K562 (cell line): ENCODE measurements at regions not wholly inside any gene's neighbourhood (a gene's known extent, or its start where the extent isn't known, plus 50 kb on each side); places are given as distances from the start of the nearest gene placed in this dataset.
A peak's percentile ranks its signal among the peaks of the same experiment; 100 is the strongest.

Experiments used
- ATAC-seq: fragments of 200-7000 bp; cut with Tn5 transposase; 3 replicates; pipeline ENCODE4 v1.9.1; 2020; ENCODE audit warnings: moderate library complexity
- BruUV-seq: library from RNA; stranded (reverse); fragments of 400-500 nt; replicated peaks from 2 replicates; lab custom pipeline; 2021; lab: Mats Ljungman, UMichigan
- CTCF ChIA-PET: fragments of 300-600 bp; formaldehyde crosslinking; extraction: SDS; loops from one replicate; lab custom pipeline; 2021; ENCODE audit warnings: low intra/inter-chr PET ratio; lab: Yijun Ruan, JAX
- POLR2A ChIA-PET: fragments of 300-600, 350-650 bp; sonication (Branson Sonifier 250); formaldehyde crosslinking; extraction: SDS; loops from one replicate; lab custom pipeline; 2021; ENCODE audit warnings: antibody characterized with exemption, inconsistent platforms; lab: Yijun Ruan, JAX
- DNase-seq, 4 experiments: peaks; one replicate each; pipeline versions ENCODE4 v3.0.0 to v3.0.0-alpha.2; 2011 to 2018; ENCODE audit warnings: low spot score in 3 of 4, mixed read lengths in 3 of 4; ENCODE audit errors: extremely low read depth in 1 of 4
- FAIRE-seq: peaks from 2 replicates; lab custom pipeline; 2011; peaks lifted over from hg19 to GRCh38; lab: Jason Lieb, UNC
- H2AFZ ChIP-seq: 2 replicates; pipeline ENCODE4 v1.6.0; 2011; ENCODE audit warnings: low read depth, low read length, control low read depth, inconsistent platforms
- H3K27ac ChIP-seq: fragments of 200-600 bp; 3 replicates; pipeline ENCODE4 v1.8.0; 2011; ENCODE audit warnings: low read depth, mild to moderate bottlenecking, control low read depth, inconsistent platforms, low read length, moderate library complexity, mixed read lengths; ENCODE audit errors: extremely low read depth
- H3K27me3 ChIP-seq, 2 experiments: fragments of 300-600 bp in 1 of 2; 2 replicates in 1 of 2; 3 replicates in 1 of 2; pipeline versions ENCODE4 v1.6.0 to v1.8.0; 2011; ENCODE audit warnings: inconsistent platforms in 2 of 2, low read length in 2 of 2, mild to moderate bottlenecking in 1 of 2, mixed read lengths in 1 of 2, moderate library complexity in 1 of 2; ENCODE audit not compliant: control insufficient read depth in 2 of 2, insufficient read depth in 2 of 2
- H3K36me3 ChIP-seq: fragments of 300-600 bp; 3 replicates; pipeline ENCODE4 v1.8.0; 2011; ENCODE audit warnings: mild to moderate bottlenecking, low read length, inconsistent platforms; ENCODE audit not compliant: control insufficient read depth, insufficient read depth
- H3K4me1 ChIP-seq, 2 experiments: fragments of 200-600 bp in 1 of 2; replicated peaks in 1 of 2; 2 replicates in 1 of 2; 3 replicates in 1 of 2; pipeline versions ENCODE4 v1.5.1 to v1.8.0; 2011; ENCODE audit warnings: inconsistent platforms in 2 of 2, low read length in 2 of 2, mild to moderate bottlenecking in 1 of 2, mixed read lengths in 1 of 2, moderate library complexity in 1 of 2; ENCODE audit not compliant: control insufficient read depth in 2 of 2, insufficient read depth in 2 of 2
- H3K4me2 ChIP-seq: 2 replicates; pipeline ENCODE4 v1.6.1; 2011; ENCODE audit warnings: low read length, control low read depth, inconsistent platforms, mixed read lengths; ENCODE audit not compliant: insufficient read depth
- H3K4me3 ChIP-seq: fragments of 200-600 bp; sonication (generic), shearing (Covaris generic); 2 replicates; pipeline ENCODE4 v1.5.1; 2016; ENCODE audit warnings: control low read depth, inconsistent platforms
- H3K79me2 ChIP-seq: fragments of 200-600 bp; 3 replicates; pipeline ENCODE4 v1.8.0; 2011; ENCODE audit warnings: low read length, inconsistent platforms; ENCODE audit not compliant: control insufficient read depth, insufficient read depth
- H3K9ac ChIP-seq, 2 experiments: 2 replicates each; pipeline versions ENCODE4 v1.6.0 to v1.6.1; 2011; ENCODE audit warnings: low read depth in 2 of 2, low read length in 2 of 2, control low read depth in 1 of 2, inconsistent platforms in 1 of 2, mild to moderate bottlenecking in 1 of 2, mixed read lengths in 1 of 2; ENCODE audit not compliant: insufficient read depth in 1 of 2
- H3K9me1 ChIP-seq: one replicate; pipeline ENCODE4 v1.6.0; 2011; ENCODE audit warnings: inconsistent platforms, mild to moderate bottlenecking, low read length, moderate library complexity; ENCODE audit not compliant: control insufficient read depth, insufficient read depth
- H3K9me3 ChIP-seq: replicated peaks from 2 replicates; pipeline ENCODE4 v1.5.1; 2011; ENCODE audit warnings: low read depth, low read length, inconsistent platforms; ENCODE audit not compliant: control insufficient read depth, insufficient read depth
- H4K20me1 ChIP-seq: replicated peaks from 2 replicates; pipeline ENCODE4 v1.6.1; 2011; ENCODE audit warnings: low read length, inconsistent platforms, mixed read lengths; ENCODE audit not compliant: control insufficient read depth, insufficient read depth
- CEBPB ChIP-seq: fragments of 450-650 bp; IDR thresholded peaks from 2 replicates; pipeline ENCODE4 v1.6.1; 2016; ENCODE audit warnings: missing genetic modification characterization, missing compliant biosample characterization
- CEBPG ChIP-seq, 3 experiments: fragments of 200-800 bp in 1 of 3; sonication (Bioruptor generic) in 1 of 3; sonication (generic) in 1 of 3; formaldehyde crosslinking in 1 of 3; IDR thresholded peaks in 2 of 3; conservative IDR thresholded peaks in 1 of 3; 2 replicates each; pipeline versions ENCODE4 v1.6.1 to v1.8.0; 2016 to 2022; ENCODE audit warnings: missing compliant biosample characterization in 2 of 3, missing genetic modification characterization in 2 of 3, mild to moderate bottlenecking in 1 of 3, missing genetic modification reagents in 1 of 3
- FOXP1 ChIP-seq: sonication (generic); formaldehyde crosslinking; IDR thresholded peaks from 2 replicates; pipeline ENCODE4 v1.8.0; 2022; ENCODE audit warnings: mild to moderate bottlenecking, missing genetic modification reagents
- MYBL2 ChIP-seq, 2 experiments: fragments of 450-650 bp in 1 of 2; sonication (generic) in 1 of 2; formaldehyde crosslinking in 1 of 2; IDR thresholded peaks; 2 replicates each; pipeline versions ENCODE4 v1.6.1 to v1.8.1; 2017 to 2022; ENCODE audit warnings: borderline replicate concordance in 1 of 2, inconsistent platforms in 1 of 2, low read depth in 1 of 2, mild to moderate bottlenecking in 1 of 2, missing genetic modification reagents in 1 of 2, moderate library complexity in 1 of 2
- SNIP1 ChIP-seq: fragments of 450-650 bp; IDR thresholded peaks from 2 replicates; pipeline ENCODE4 v1.7.1; 2017; ENCODE audit warnings: low read depth, mild to moderate bottlenecking
- in situ Hi-C: fragments of 300-500 bp; cut with MboI; formaldehyde crosslinking; loops from 4 replicates; pipeline ENCODE4 v1.15.0; 2018; ENCODE audit warnings: inconsistent platforms, mixed read lengths
- intact Hi-C: fragments of 100-400 bp; cut with micrococcal nuclease; formaldehyde crosslinking; loops from 2 replicates; pipeline ENCODE4 v1.14.2; 2022
- TF ChIP-seq, protein P1 (sequence below), 2 experiments: fragments of 450-650 bp in 1 of 2; sonication (generic) in 1 of 2; formaldehyde crosslinking in 1 of 2; IDR thresholded peaks in 1 of 2; conservative IDR thresholded peaks in 1 of 2; 2 replicates each; pipeline versions ENCODE4 v1.6.1 to v1.8.1; 2016 to 2023; ENCODE audit warnings: mild to moderate bottlenecking in 2 of 2, moderate library complexity in 2 of 2, inconsistent platforms in 1 of 2, missing genetic modification reagents in 1 of 2

DNA sequence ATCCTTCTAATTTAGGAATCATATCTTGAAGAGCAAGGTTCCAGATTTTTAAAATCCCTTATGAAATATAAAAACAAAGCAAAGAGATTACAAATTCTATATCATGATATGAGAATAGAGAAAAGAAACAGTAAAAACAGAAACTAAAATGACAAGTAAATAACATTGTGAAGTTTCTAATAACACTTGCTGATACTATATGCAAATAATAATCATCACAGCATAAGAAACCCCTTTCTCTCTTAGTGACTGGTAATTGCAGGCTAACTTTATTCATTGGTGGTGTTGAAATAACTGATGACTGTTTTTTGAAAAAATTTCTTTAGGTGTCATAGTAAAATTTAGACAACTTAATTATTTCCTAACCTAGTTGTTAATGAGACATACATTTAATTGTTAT, 281.6 kb downstream of the PLA2G4A start:
- ChIA-PET POLR2A (no interaction called here), CTCF (no interaction called here)
- H3K36me3 ChIP-seq = no peaks in the 10 kb centered on the region
- intact Hi-C loops = no loop called here
- in situ Hi-C loops = no loop called here
- H3K4me3 ChIP-seq = no peak overlapping the region
- H3K9ac ChIP-seq = no peak overlapping the region
- no peak for TF ChIP-seq FOXP1 (CRISPR knock-in tag)
- FAIRE-seq (no peak), DNase-seq (no peak), ATAC-seq (no peak)
- H3K9me3 ChIP-seq = no peaks in the 10 kb centered on the region
- BruUV-seq = no TSS peak
- H3K4me2 ChIP-seq = no peak overlapping the region
- no peak overlapping the region for H3K27ac ChIP-seq
- H2AFZ ChIP-seq = no peak overlapping the region
- no peaks in the 10 kb centered on the region for H3K4me1 ChIP-seq
- no peaks in the 10 kb centered on the region for H3K27me3 ChIP-seq
- H3K9me1 ChIP-seq = no peaks in the 10 kb centered on the region
- no peaks in the 10 kb centered on the region for H3K79me2 ChIP-seq
- no peaks in the 10 kb centered on the region for H4K20me1 ChIP-seq

DNA sequence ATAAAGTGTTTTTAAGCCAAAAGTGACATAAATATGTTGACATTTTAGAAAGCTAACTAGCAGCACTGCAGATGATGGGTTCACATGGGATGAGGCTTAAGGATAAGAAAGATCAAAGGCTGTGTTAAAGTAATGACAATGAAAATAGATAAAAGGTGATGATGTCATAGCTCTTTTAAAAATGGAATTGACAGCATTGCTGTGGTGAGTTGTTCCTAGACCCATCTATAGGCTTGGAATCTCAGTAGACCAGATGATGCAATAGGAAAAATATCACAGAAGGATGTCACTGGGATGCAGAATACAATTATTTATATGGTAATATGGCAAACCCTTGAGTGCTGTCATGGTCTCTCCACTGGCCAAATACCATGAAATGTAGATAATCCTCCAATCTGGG, 286.0 kb downstream of the PLA2G4A start:
- intact Hi-C loops = no loop called here
- POLR2A ChIA-PET = no interaction called here

More for the DNA sequence above, 286.0 kb downstream of the PLA2G4A start:
- Histone ChIP-seq H3K4me2 (no peak overlapping the region), H3K9ac (no peak overlapping the region), H3K9me1 (no peaks in the 10 kb centered on the region), H3K36me3 (no peaks in the 10 kb centered on the region), H2AFZ (no peak overlapping the region), H3K79me2 (no peaks in the 10 kb centered on the region), H3K9me3 (no peaks in the 10 kb centered on the region), H3K27ac (no peak overlapping the region), H3K27me3 (no peaks in the 10 kb centered on the region), H3K4me1 (no peaks in the 10 kb centered on the region), H4K20me1 (no peaks in the 10 kb centered on the region), H3K4me3 (no peak overlapping the region)
- ATAC-seq (no peak), DNase-seq (no peak), FAIRE-seq (no peak)
- no TSS peak for BruUV-seq
- CTCF ChIA-PET = no interaction called here
- in situ Hi-C loops = no loop called here
- TF ChIP-seq CEBPB (tag) = peak; percentile 31; the same call in 1 of the 2 replicates
- TF ChIP-seq CEBPG (CRISPR knock-in tag; IDR thresholded peaks at IDR 0.05) = no peak
- peak; percentile 29 to 45; a peak in 2 of 4 replicates for TF ChIP-seq CEBPG (tag; conservative IDR thresholded peaks at IDR 0.05 in 1 of 2, IDR thresholded peaks at IDR 0.05 in 1 of 2)
- no peak for TF ChIP-seq MYBL2 (IDR thresholded peaks at IDR 0.05; ENCODE audit: low read depth)
- no peak for TF ChIP-seq MYBL2 (CRISPR knock-in tag; IDR thresholded peaks at IDR 0.05; ENCODE audit: borderline replicate concordance)
- TF ChIP-seq, protein P1, sequence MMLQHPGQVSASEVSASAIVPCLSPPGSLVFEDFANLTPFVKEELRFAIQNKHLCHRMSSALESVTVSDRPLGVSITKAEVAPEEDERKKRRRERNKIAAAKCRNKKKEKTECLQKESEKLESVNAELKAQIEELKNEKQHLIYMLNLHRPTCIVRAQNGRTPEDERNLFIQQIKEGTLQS (IDR thresholded peaks at IDR 0.05) = peak; percentile 51
- TF ChIP-seq, protein P1 (CRISPR knock-in tag; conservative IDR thresholded peaks at IDR 0.05) = no peak
- no peak for TF ChIP-seq SNIP1
